ENCODE measurements at regions not wholly inside any gene's neighbourhood (a gene's known extent, or its start where the extent isn't known, plus 50 kb on each side); places are given as distances from the start of the nearest gene placed in this dataset.

- Histone ChIP-seq H3K4me1 (ENCODE audit: control insufficient read depth in 2 of 3, insufficient read depth in 2 of 3, low read depth in 1 of 3, low read length in 3 of 3) (no peaks in the 10 kb centered on the region), H3K36me3 (ENCODE audit: control insufficient read depth in 2 of 3, insufficient read depth in 3 of 3, low read length in 3 of 3) (no peaks in the 10 kb centered on the region), H3K4me3 (ENCODE audit: low read length in 3 of 3) (no peak overlapping the region), H3K9ac (ENCODE audit: low read length in 3 of 3) (no peak overlapping the region), H3K27me3 (ENCODE audit: control insufficient read depth, insufficient read depth, low read length) (no peaks in the 10 kb centered on the region), H3K9me3 (ENCODE audit: control insufficient read depth in 2 of 3, insufficient read depth in 1 of 3, low read length in 3 of 3) (peaks cover 0 to 5% (median 0%) of the 10 kb centered on the region in 3 donors), H3K27ac (ENCODE audit: low read depth in 2 of 2, low read length in 2 of 2) (no peak overlapping the region)
- no peak for TF ChIP-seq CTCF (IDR thresholded peaks at IDR 0.05; ENCODE audit: borderline replicate concordance, extremely low read depth, insufficient read depth)
- intact Hi-C loops (cut with DNase I) = no loop called here
- FAIRE-seq (no peak), DNase-seq (no peak)
Measured at GRCh38 chr17:65301184-65301583, 164.0 kb downstream of the RGS9 start.

- no peaks in the 10 kb centered on the region for H3K27me3 ChIP-seq (ENCODE audit: control insufficient read depth, insufficient read depth, low read length)
- H3K36me3 ChIP-seq (ENCODE audit: control insufficient read depth in 2 of 3, insufficient read depth in 3 of 3, low read length in 3 of 3) = no peaks in the 10 kb centered on the region
- H3K4me3 ChIP-seq (ENCODE audit: low read length in 3 of 3) = no peak overlapping the region
- FAIRE-seq = no peak
- H3K4me1 ChIP-seq (ENCODE audit: control insufficient read depth in 2 of 3, insufficient read depth in 2 of 3, low read depth in 1 of 3, low read length in 3 of 3) = peaks cover 0 to 2% (median 0%) of the 10 kb centered on the region in 3 donors
- TF ChIP-seq CTCF (IDR thresholded peaks at IDR 0.05; ENCODE audit: borderline replicate concordance, extremely low read depth, insufficient read depth) = no peak
- DNase-seq = no peak
- intact Hi-C loops (cut with DNase I) = no loop called here
- H3K9me3 ChIP-seq (ENCODE audit: control insufficient read depth in 2 of 3, insufficient read depth in 1 of 3, low read length in 3 of 3) = no peaks in the 10 kb centered on the region
- H3K9ac ChIP-seq (ENCODE audit: low read length in 3 of 3) = no peak overlapping the region
- H3K27ac ChIP-seq (ENCODE audit: low read depth in 2 of 2, low read length in 2 of 2) = no peak overlapping the region
Measured at GRCh38 chr17:65297916-65298315, 160.7 kb downstream of the RGS9 start.

- Histone ChIP-seq H3K27ac (ENCODE audit: low read depth in 2 of 2, low read length in 2 of 2) (no peak overlapping the region), H3K9ac (ENCODE audit: low read length in 3 of 3) (no peak overlapping the region), H3K9me3 (ENCODE audit: control insufficient read depth in 2 of 3, insufficient read depth in 1 of 3, low read length in 3 of 3) (no peaks in the 10 kb centered on the region), H3K4me1 (ENCODE audit: control insufficient read depth in 2 of 3, insufficient read depth in 2 of 3, low read depth in 1 of 3, low read length in 3 of 3) (peaks cover 0 to 2% (median 0%) of the 10 kb centered on the region in 3 donors), H3K27me3 (ENCODE audit: control insufficient read depth, insufficient read depth, low read length) (no peaks in the 10 kb centered on the region), H3K4me3 (ENCODE audit: low read length in 3 of 3) (no peak overlapping the region), H3K36me3 (ENCODE audit: control insufficient read depth in 2 of 3, insufficient read depth in 3 of 3, low read length in 3 of 3) (no peaks in the 10 kb centered on the region)
- intact Hi-C loops (cut with DNase I) = no loop called here
- no peak for TF ChIP-seq CTCF (IDR thresholded peaks at IDR 0.05; ENCODE audit: borderline replicate concordance, extremely low read depth, insufficient read depth)
- no peak for DNase-seq
- no peak for FAIRE-seq
Measured at GRCh38 chr17:65297384-65297783, 160.2 kb downstream of the RGS9 start.

GRCh38 chr17:65294181-65294719 lies 157.1 kb downstream of the RGS9 start:
- Histone ChIP-seq H3K27me3 (ENCODE audit: control insufficient read depth, insufficient read depth, low read length) (no peaks in the 10 kb centered on the region), H3K27ac (ENCODE audit: low read depth in 2 of 2, low read length in 2 of 2) (no peak overlapping the region)

More at GRCh38 chr17:65294181-65294719, 157.1 kb downstream of the RGS9 start:
- H3K4me1 ChIP-seq (ENCODE audit: control insufficient read depth in 2 of 3, insufficient read depth in 2 of 3, low read depth in 1 of 3, low read length in 3 of 3) = peaks cover 0 to 2% (median 0%) of the 10 kb centered on the region in 3 donors
- peak; percentile 77 for TF ChIP-seq CTCF (IDR thresholded peaks at IDR 0.05; ENCODE audit: borderline replicate concordance, extremely low read depth, insufficient read depth)
- no peak overlapping the region for H3K4me3 ChIP-seq (ENCODE audit: low read length in 3 of 3)
- intact Hi-C loops (cut with DNase I) = no loop called here
- H3K9ac ChIP-seq (ENCODE audit: low read length in 3 of 3) = no peak overlapping the region
- DNase-seq (peak; percentile 74 to 88 (median 80)), FAIRE-seq (no peak)
- no peaks in the 10 kb centered on the region for H3K36me3 ChIP-seq (ENCODE audit: control insufficient read depth in 2 of 3, insufficient read depth in 3 of 3, low read length in 3 of 3)
- H3K9me3 ChIP-seq (ENCODE audit: control insufficient read depth in 2 of 3, insufficient read depth in 1 of 3, low read length in 3 of 3) = no peaks in the 10 kb centered on the region
